Keratinocyte (primary cell): ENCODE measurements at regions not wholly inside any gene's neighbourhood (a gene's known extent, or its start where the extent isn't known, plus 50 kb on each side); places are given as distances from the start of the nearest gene placed in this dataset.

Experiments used
- DNase-seq: peaks from one replicate; pipeline ENCODE4 v3.0.0-alpha.2; 2011; ENCODE audit warnings: low read depth, missing footprints, low spot score
- FAIRE-seq: peaks from 2 replicates; lab custom pipeline; 2011; peaks lifted over from hg19 to GRCh38; lab: Jason Lieb, UNC
- H2AFZ ChIP-seq: 2 replicates; pipeline ENCODE4 v1.6.0; 2012; ENCODE audit warnings: low read length, control low read depth, inconsistent platforms; ENCODE audit not compliant: control insufficient read depth
- H3K27ac ChIP-seq: 2 replicates; pipeline ENCODE4 v1.5.1; 2011; ENCODE audit warnings: low read length; ENCODE audit not compliant: control insufficient read depth, insufficient read depth
- H3K27me3 ChIP-seq: 3 replicates; pipeline ENCODE4 v1.6.0; 2011; ENCODE audit warnings: low read length; ENCODE audit not compliant: control insufficient read depth, insufficient read depth; ENCODE audit errors: extremely low read depth
- H3K36me3 ChIP-seq, 2 experiments: 2 replicates in 1 of 2; 3 replicates in 1 of 2; pipeline ENCODE4 v1.5.1; 2011; ENCODE audit warnings: low read length in 2 of 2, mild to moderate bottlenecking in 1 of 2; ENCODE audit not compliant: control insufficient read depth in 2 of 2, insufficient read depth in 2 of 2; ENCODE audit errors: extremely low read depth in 1 of 2
- H3K4me1 ChIP-seq: 3 replicates; pipeline ENCODE4 v1.5.1; 2011; ENCODE audit warnings: low read length; ENCODE audit not compliant: control insufficient read depth, insufficient read depth; ENCODE audit errors: extremely low read depth
- H3K4me2 ChIP-seq: 3 replicates; pipeline ENCODE4 v1.6.0; 2011; ENCODE audit warnings: low read depth, low read length; ENCODE audit not compliant: control insufficient read depth, insufficient read depth; ENCODE audit errors: extremely low read depth
- H3K4me3 ChIP-seq, 3 experiments: fragments of 200-600 bp in 1 of 3; sonication (generic) in 1 of 3; 2 replicates in 2 of 3; 3 replicates in 1 of 3; pipeline ENCODE4 v1.5.1; 2011 to 2016; ENCODE audit warnings: low read length in 3 of 3, mild to moderate bottlenecking in 3 of 3, control low read depth in 2 of 3, inconsistent platforms in 1 of 3, low read depth in 1 of 3, mixed read lengths in 1 of 3, mixed run types in 1 of 3, moderate library complexity in 1 of 3; ENCODE audit not compliant: control insufficient read depth in 2 of 3, insufficient read depth in 2 of 3; ENCODE audit errors: extremely low read depth in 1 of 3
- H3K79me2 ChIP-seq: 2 replicates; pipeline ENCODE4 v1.6.0; 2012; ENCODE audit warnings: low read length; ENCODE audit not compliant: control insufficient read depth, insufficient read depth
- H3K9ac ChIP-seq: 3 replicates; pipeline ENCODE4 v1.6.0; 2011; ENCODE audit warnings: low read length; ENCODE audit not compliant: control insufficient read depth, insufficient read depth; ENCODE audit errors: extremely low read depth
- H3K9me1 ChIP-seq: 3 replicates; pipeline ENCODE4 v1.6.0; 2011; ENCODE audit warnings: low read length; ENCODE audit not compliant: control insufficient read depth, insufficient read depth; ENCODE audit errors: extremely low read depth
- H3K9me3 ChIP-seq: 2 replicates; pipeline ENCODE4 v1.5.1; 2012; ENCODE audit warnings: low read depth, low read length; ENCODE audit not compliant: control insufficient read depth
- H4K20me1 ChIP-seq: 3 replicates; pipeline ENCODE4 v1.6.0; 2011; ENCODE audit warnings: low read length; ENCODE audit not compliant: control insufficient read depth, insufficient read depth; ENCODE audit errors: extremely low read depth
- CTCF ChIP-seq, 3 experiments: IDR thresholded peaks in 1 of 3; conservative IDR thresholded peaks in 1 of 3; optimal IDR thresholded peaks in 1 of 3; 2 replicates in 2 of 3; 3 replicates in 1 of 3; pipeline versions ENCODE3 to v1.5.1; 2011; ENCODE audit warnings: low read length in 3 of 3, mild to moderate bottlenecking in 3 of 3, moderate library complexity in 2 of 3, control low read depth in 1 of 3, inconsistent platforms in 1 of 3; ENCODE audit not compliant: insufficient read depth in 2 of 3; ENCODE audit errors: extremely low read depth in 1 of 3
- EZH2 ChIP-seq: IDR thresholded peaks from one replicate; pipeline ENCODE4 v1.6.1; 2012; ENCODE audit warnings: inconsistent platforms, mild to moderate bottlenecking, low read length, moderate library complexity
- dilution Hi-C: fragments of 300-500 bp; cut with MboI; formaldehyde crosslinking; loops from one replicate; pipeline ENCODE4 v1.7.0; 2020; ENCODE audit warnings: low sequenced_read_pairs; ENCODE audit not compliant: extremely low pct_ligation_motif_present

- DNase-seq (no peak), FAIRE-seq (no peak)
- H3K27ac ChIP-seq: no peak overlapping the region
- no peaks in the 10 kb centered on the region for H3K9me3 ChIP-seq
- no peaks in the 10 kb centered on the region for H3K9me1 ChIP-seq
- no peaks in the 10 kb centered on the region for H3K79me2 ChIP-seq
- TF ChIP-seq CTCF (optimal IDR thresholded peaks at IDR 0.05 in 1 of 3, IDR thresholded peaks at IDR 0.05 in 1 of 3, conservative IDR thresholded peaks at IDR 0.05 in 1 of 3; ENCODE audit: extremely low read depth in 1 of 3, insufficient read depth in 2 of 3, low read length in 3 of 3) (no peak), EZH2 (no peak)
- no peak overlapping the region for H3K4me2 ChIP-seq
- no peak overlapping the region for H3K9ac ChIP-seq
- peaks cover 6% of the 10 kb centered on the region for H3K4me1 ChIP-seq
- no peak overlapping the region for H3K4me3 ChIP-seq
- no peaks in the 10 kb centered on the region for H4K20me1 ChIP-seq
- H3K36me3 ChIP-seq: no peaks in the 10 kb centered on the region
- H2AFZ ChIP-seq: no peak overlapping the region
- dilution Hi-C loops: no loop called here
- no peaks in the 10 kb centered on the region for H3K27me3 ChIP-seq
These were observed 110.7 kb downstream of the LITAF start for GRCh38 chr16:11475896-11476630.

DNA sequence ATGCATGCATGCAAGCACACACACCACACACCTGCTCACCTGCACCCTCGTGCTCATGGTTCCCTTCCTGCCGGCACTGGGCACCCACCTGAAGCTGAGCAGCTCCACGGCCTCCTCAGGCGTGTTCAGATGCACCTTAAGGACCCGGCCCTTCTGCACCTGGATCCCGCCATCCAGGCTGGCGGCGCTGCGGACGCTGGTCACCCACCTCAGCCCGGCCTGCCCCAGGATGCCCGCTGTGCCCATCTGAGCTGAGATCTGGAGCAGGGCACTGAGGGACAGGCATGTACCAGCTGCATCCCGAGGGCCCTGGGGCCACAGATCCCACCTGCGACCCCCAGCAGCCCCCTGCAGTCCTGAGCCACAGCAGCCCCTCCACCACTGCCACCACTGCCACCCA, 110.0 kb downstream of the LITAF start:
- Histone ChIP-seq H3K9ac (no peak overlapping the region), H3K79me2 (no peaks in the 10 kb centered on the region), H4K20me1 (no peaks in the 10 kb centered on the region), H3K36me3 (no peaks in the 10 kb centered on the region), H3K9me1 (no peaks in the 10 kb centered on the region), H3K9me3 (no peaks in the 10 kb centered on the region), H3K4me3 (no peak overlapping the region), H3K4me1 (peaks cover 6% of the 10 kb centered on the region), H3K4me2 (no peak overlapping the region), H3K27ac (no peak overlapping the region), H2AFZ (no peak overlapping the region), H3K27me3 (no peaks in the 10 kb centered on the region)
- DNase-seq (no peak), FAIRE-seq (no peak)
- dilution Hi-C loops: no loop called here
- TF ChIP-seq CTCF (optimal IDR thresholded peaks at IDR 0.05 in 1 of 3, IDR thresholded peaks at IDR 0.05 in 1 of 3, conservative IDR thresholded peaks at IDR 0.05 in 1 of 3; ENCODE audit: extremely low read depth in 1 of 3, insufficient read depth in 2 of 3, low read length in 3 of 3): no peak
- no peak for TF ChIP-seq EZH2
